GM18868 (cell line): ENCODE measurements at regions not wholly inside any gene's neighbourhood (a gene's known extent, or its start where the extent isn't known, plus 50 kb on each side); places are given as distances from the start of the nearest gene placed in this dataset.
"Not testable (repeated sequence)": the region's sequence is repeated elsewhere in the genome, so short reads cannot be mapped to it uniquely, and the experiment has no call there.

ENCODE experiments used
- ATAC-seq: cut with Tn5 transposase; IDR thresholded peaks from one replicate; pipeline ENCODE4 v1.9.1; 2021; ENCODE audit warnings: mild to moderate bottlenecking, moderate library complexity; ENCODE audit not compliant: unreplicated experiment

DNA sequence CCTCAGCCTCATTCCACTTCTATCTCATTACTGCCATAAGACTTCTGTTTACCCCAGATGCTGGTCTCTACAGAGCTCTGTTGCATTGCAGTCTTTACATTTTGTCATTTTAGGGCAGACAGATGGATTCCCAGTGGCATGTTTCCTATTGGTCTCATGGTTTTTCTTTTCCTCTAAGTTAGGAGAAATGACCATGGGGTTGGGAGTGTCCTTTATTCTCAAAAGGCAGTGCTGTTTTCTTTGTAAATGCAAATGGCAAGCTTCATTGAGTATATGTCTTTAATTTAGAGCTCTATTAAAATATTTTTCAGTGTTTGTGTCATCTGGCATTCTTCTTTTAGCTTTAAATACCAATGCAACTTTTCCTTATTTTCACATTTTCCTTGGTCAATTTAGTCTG is 57.0 kb downstream of the MSTN start:
- no peak for ATAC-seq

DNA sequence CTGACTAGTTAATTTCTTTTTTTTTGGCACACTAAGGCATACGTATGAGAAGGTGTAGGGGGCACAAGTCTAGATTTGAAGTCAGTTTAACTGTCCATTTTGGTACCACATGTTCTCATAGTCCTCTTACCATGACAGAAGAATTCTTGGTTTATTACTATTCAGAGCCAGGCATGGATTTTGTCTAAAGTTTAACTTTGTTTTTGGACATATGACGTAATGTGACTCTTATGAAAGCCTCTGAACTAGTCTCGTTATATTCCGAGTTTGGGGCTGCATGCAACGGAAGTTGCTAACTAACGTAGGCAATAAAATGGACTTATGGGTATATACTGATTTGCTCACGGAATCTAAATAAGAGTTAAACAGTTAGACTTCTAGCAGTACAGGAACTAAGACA is 62.9 kb downstream of the MSTN start:
- ATAC-seq, result no peak

DNA sequence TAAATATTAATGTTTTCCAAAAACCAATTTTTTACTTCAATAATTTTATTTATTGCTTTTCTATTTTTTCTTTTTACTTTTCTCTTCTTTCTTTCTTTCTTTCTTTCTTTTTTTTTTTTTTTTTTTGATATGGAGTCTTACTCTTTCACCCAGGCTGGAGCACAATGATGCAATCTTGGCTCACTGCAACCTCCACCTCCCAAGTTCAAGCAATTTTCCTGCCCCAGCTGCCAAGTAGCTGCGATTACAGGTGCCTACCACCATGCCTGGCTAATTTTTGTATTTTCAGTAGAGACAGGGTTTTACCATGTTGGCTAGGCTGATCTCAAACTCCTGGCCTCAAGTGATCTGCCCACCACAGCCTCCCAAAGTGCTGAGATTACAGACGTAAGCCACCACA is 63.9 kb downstream of the MSTN start:
- ATAC-seq, result not testable (repeated sequence)

DNA sequence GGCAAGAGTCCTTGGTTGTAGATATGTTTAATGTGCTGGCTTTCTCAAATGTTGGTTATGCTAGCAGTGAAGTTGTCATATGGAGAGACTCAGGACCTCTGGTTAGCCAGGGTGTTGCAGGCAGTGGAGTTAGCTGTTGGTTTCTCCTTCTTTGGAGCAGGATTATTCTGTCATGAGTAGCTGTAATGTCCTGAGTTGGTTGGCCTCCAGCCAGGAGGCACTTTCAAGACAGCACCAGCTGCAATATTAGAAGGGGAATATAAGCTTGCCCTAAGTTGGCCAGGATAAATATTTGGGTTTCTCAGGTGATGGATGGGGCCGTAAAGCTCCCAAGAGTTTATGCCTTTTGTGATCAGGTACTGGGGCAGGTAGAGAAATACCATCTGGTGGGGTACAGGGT is 65.5 kb downstream of the MSTN start:
- ATAC-seq, result no peak

DNA sequence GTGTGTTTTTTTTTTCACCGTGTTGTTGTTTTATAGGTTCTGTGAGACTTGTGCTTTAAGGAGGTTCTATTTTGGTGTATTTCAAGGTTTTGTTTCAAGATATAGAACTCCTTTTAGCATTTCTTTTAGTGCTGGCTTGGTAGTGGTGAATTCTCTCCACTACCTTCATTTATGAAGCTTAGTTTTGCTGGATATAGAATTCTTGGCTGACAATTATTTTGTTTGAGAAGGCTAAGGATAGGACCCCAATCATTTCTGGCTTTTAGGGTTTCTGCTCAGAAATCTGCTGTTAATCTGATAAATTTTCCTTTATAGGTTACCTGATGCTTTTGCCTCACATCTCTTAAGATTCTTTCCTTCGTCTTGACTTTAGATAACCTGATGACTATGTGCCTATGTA is 66.8 kb downstream of the MSTN start:
- ATAC-seq, result no peak

DNA sequence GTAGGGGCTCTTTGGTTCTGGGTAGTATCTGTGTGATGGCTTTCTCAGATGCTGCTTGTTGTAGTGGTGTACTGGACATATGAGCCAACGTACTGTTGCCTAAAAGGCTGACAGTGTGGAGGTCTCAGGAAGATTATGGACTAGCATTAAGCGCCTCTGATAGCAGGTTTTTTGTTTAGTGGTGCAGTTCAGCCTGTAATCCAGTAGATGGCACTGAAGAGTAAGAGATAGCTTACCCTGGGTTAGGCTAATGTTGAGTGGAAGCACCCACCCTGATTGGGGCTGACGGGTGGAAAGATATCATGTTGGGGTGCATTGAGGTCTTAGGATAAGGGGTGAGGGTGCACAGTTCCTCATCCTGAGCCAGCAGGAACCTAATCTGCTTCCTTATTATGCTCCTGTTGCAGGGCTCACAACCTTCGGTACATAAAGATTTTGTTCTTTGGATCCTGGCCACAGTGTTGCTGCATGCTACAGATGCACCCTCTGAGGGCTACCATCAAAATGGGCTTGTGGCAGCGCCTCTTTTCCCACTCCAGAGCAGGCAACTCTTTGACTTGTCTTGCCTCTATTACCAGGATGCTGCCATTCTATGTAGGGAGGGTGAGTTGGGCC is 79.6 kb downstream of the MSTN start:
- ATAC-seq, result no peak

DNA sequence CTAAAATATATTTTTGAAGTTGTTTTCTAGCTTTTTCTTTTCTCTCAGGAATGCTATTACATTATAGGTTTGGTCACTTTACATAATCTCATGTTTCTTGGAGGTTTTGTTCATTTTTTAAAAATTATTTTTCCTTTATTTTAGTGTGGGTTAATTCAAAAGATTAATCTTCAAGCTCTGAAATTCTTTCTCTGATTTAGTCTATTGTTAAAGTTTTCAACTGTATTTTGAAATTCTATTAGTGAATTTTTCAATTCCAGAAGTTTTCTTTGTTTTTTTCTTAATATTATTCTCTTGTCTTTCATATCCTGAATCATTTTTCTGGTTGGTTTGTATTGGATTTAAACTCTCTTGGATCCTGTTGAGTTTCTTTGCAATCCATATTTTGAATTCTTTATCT is 80.4 kb downstream of the MSTN start:
- no peak for ATAC-seq

DNA sequence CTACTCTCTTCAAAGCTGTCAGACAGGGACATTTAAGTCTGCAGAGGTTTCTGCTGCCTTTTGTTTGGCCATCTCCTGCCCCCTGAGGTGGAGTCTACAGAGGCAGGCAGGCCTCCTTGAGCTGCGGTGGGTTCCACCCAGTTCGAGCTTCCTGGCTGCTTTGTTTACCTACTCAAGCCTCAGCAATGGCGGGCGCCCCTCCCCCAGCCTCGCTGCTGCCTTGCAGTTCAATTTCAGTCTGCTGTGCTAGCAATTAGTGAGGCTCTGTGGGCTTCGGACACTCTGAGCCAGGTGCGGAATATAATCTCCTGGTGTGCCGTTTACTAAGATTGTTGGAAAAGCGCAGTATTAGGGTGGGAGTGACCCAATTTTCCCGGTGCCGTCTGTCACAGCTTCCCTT is 86.0 kb downstream of the MSTN start:
- ATAC-seq, result not testable (repeated sequence)

DNA sequence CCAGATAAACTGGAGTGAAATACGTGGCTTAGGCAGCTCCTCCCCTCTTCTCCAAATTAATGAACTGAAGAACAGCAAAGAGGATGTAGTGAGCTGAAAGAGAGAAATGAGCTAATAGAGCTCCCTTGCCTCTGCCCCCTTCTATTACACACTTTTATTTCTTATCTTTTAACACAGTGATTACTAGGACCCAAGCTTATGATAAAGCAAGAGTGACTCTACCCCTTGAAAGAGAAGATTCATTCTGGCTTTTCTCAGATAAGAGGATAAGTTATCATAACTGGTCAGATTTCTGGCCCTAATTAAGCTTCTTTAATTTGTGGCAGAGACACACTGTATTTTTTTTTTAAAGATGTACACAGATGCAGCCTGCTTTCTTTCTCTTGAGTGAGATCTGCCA is 102.2 kb downstream of the MSTN start:
- no peak for ATAC-seq

DNA sequence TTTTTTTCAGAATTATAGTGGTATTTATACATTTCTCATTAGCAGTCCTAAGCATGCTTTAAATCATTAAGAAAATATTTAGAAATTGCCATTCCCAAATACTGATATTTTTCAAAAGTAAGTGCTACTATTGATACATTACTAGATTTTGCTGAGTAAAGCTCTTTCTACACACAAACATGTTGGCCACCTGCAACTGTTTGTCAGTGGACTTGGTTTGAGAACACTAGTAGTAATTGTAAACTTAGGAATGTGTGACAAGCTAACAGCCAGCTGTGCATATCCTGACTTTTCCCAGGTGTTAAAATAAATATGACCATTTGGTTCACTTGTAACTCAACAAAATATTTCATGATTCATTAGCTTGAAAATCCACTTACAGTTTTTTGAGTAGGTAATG is 103.1 kb downstream of the MSTN start:
- ATAC-seq, result no peak

DNA sequence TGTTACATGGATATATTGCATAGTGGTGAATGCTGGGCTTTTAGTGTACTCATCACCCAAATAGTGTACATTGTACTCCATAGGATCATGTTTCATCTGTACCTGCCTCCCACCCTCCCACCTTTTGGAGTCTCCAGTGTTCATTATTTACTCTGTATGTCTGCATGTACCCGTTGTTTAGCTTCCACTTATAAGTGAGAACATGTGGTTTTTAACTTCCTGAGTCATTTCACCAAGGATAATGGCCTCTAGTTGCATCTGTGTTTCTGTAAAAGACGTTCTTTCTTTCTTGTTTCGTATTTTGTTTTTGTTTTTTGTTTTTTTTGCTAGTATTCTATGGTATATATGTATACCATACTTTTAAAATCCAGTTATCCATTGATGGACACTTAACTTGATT is 107.5 kb downstream of the MSTN start:
- ATAC-seq, result no peak

DNA sequence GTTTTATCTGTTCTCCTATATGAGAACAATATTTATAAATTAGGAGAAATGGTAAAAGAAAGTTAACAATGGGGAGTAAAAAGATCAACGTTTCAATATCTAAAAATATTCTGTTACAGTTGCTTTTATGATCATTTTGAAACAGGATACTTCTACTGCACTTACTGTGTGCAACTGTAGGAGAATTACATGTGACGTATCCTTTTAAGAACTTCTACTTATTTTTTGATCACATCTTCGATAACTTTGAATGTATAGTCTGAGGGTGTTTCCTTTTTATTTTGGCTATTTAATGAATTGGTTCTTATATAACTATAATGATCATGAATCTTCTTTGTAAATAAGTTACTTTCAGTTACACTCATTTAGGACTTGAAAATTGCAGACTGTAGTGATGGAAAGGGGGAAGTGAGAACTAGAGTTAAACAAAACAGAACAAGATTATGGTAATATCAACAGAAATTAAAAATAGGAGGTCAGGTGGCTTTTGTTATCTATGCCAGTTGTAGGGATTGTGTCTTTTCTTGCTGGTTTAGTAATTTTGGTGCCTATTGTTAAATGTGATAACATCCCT is 109.9 kb downstream of the MSTN start:
- peak; percentile 92 for ATAC-seq

DNA sequence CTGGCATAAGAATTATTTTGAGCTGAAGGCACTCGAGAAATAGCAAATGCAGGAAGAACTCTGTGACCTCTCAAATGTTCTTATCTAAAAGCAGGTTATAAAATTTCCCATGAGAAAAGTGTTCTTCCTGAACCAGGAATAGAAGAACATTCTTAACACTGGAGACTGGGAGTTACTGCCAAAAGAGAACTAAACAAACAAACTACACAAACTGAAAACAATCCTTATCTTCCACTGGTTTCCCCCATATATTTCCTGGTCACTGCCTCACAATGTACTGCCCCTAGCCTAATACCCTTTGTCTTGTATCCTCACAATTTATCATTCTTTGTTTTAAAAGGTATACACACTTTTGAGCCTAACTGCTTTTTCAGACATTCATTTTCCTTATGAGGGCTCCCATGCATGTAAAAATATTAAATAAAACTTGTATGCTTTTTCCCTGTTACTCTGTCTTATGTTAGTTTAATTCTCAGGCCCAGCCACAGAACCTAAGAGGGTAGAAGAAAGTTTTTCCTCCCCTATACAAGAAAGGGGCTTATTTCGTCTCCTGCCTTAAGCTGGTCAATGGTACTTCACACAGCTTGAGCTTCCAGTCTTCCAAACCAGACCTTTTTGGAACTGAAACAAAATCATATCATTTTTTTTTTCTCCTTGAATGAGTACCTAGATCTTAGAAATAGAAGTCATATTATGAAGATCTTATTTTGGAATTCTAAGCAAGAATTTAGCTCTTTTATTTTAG is 110.6 kb downstream of the MSTN start:
- peak; percentile 42 for ATAC-seq

DNA sequence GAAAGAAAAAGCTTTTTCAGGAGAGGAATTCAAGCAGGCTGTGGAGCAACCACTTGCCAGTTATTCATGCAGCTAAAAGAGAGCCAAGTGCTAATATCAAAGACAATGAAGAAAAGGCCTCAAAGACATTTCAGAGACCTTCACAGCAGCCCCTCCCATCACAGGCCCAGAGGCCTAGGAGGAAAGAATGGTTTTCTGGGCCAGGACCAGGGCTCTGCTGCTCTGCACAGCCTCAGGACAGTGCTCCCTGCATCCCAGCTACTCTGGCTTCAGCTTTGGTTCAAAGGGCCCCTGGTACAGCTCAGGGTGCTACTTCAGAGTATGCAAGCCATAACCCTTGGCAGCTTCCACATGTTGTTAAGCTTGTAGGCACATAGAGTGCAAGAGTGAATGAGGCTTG is 119.5 kb downstream of the MSTN start:
- ATAC-seq, result no peak

DNA sequence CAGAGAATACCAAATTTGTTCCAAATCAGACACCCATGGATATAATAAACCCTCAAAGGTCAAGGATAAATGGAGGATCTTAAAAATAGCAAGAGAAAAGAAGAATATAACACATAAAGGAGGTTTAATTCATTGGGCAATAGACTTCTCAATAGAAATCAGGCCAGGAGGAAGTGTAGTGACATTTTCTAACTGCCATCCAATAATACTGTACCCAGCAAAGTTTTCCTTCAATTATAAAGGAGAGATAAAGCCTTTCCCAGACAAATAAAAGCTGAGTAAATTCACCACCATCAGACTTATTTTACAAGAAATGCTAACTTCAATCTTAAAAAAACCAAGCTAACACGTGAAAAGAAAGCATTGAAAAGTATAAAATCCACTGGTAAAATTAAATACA is 121.6 kb downstream of the MSTN start:
- ATAC-seq, result no peak

DNA sequence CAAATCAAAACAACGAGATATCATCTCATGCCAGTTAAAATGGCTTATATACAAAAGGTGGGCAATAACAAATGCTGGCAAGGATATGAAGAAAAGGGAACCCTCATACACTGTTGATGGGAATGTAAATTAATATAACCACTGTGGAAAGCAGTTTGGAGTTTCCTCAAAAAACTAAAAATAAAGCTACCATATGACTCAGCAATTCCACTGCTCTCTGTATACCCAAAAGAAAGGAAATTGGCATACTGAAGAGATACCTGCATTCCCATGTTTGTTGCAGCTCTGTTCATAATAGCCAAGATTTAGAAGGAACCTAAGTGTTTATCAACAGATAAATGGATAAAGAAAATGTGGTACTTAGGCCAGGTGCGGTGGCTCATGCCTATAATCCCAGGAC is 124.8 kb downstream of the MSTN start:
- no peak for ATAC-seq

DNA sequence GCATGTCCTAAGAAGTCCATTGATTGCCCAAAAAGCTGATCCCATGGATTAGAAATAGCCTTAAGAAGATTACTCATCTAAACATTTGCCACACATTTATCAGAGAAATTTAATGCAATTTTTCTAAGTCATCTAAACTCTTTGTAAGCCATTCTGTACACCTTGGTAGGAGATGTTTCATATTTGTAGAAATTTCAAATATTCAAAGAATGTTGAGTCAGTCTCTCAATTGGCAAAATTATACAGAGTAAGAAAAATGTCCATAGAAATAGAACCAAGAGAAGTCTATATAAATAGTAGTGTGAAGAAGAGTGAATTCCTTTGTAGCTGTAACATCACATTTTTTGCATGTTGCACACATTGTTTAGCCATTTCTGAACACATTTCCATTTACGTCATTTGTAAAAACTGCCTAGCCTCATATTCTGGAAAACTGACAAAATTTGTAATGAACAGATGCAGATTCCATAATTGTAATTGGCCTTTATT is 128.6 kb downstream of the MSTN start:
- ATAC-seq, result no peak

DNA sequence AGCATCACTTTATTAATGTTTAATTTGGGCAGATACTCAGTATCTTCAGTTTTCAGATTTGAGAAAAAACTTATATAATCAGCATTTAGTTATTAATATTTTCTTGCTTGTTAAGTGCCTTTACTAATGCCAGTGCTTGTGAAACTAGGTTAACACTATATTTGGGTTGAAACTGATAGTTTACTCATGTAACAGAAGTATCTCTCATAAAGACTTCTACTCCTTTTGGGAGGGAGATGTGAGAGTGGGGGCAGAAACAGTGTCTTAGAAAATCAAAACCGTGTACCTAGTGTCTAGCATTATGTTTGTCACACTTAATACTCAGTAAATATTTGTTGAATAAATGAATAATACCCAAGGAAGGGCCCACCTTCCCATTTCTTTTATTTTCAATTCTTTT is 129.5 kb downstream of the MSTN start:
- ATAC-seq, result peak; percentile 94

DNA sequence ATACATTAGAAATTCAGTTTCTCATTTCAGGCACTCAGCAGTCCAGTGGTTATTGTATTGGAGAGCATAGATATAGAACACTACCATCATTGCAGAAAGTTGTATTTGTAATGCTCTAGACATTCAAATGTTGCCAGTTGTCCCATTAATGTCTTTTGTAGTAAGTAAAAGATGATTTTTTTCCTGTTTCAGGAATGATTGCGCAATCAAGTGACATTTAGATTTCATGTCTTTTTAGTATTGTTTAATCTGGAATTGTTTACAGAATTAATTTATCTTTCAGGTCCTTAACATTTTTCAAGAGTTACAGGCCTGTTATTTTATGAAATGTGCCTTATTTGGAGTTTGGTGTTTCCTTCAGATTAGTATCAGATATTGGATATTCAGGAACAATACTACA is 134.7 kb downstream of the MSTN start:
- ATAC-seq, result no peak
